ENCODE measurements at regions not wholly inside any gene's neighbourhood (a gene's known extent, or its start where the extent isn't known, plus 50 kb on each side); places are given as distances from the start of the nearest gene placed in this dataset.

- no peaks in the 10 kb centered on the region for H3K36me3 ChIP-seq (ENCODE audit: control insufficient read depth, insufficient read depth, low read length)
- in situ Hi-C loops (cut with MboI; ENCODE audit: low sequenced_read_pairs) = no loop called here
- CTCF ChIA-PET = no interaction called here
- H3K4me1 ChIP-seq (ENCODE audit: control insufficient read depth, insufficient read depth, low read length) = no peaks in the 10 kb centered on the region
- no peak overlapping the region for H3K23ac ChIP-seq (ENCODE audit: low read depth, low read length)
- WGBS, 2 experiments (ENCODE audit: extremely low coverage in 2 of 2, insufficient read length in 1 of 2) = 91% methylated on average over 5 of the region's 29 CpGs; no CpG with 5 or more reads in 1 of the 2 experiments
- peaks cover 9% of the 10 kb centered on the region for H3K9me3 ChIP-seq (ENCODE audit: control insufficient read depth, insufficient read depth, low read length)
- ATAC-seq (ENCODE audit: low read depth) (no peak), DNase-seq (no peak)
- no peak overlapping the region for H2BK15ac ChIP-seq (ENCODE audit: low read depth, low read length)
- TF ChIP-seq CHD1 (IDR thresholded peaks at IDR 0.05; ENCODE audit: low read depth, low read length) = no peak
- no peak for TF ChIP-seq POLR2A (IDR thresholded peaks at IDR 0.05; ENCODE audit: low read depth, low read length)
- no peak for TF ChIP-seq CTCF (conservative IDR thresholded peaks at IDR 0.05; ENCODE audit: low read depth, low read length)
- no peak for TF ChIP-seq NFE2L2 (IDR thresholded peaks at IDR 0.05; ENCODE audit: low read depth, low read length)
- no peak for TF ChIP-seq RCOR1 (IDR thresholded peaks at IDR 0.05; ENCODE audit: insufficient replicate concordance, low read length)
- no peak for TF ChIP-seq ELK1 (IDR thresholded peaks at IDR 0.05; ENCODE audit: borderline replicate concordance, low read depth, low read length)
- TF ChIP-seq RAD21 (IDR thresholded peaks at IDR 0.05; ENCODE audit: low read length) = no peak
- TF ChIP-seq MXI1 (IDR thresholded peaks at IDR 0.05; ENCODE audit: borderline replicate concordance, low read depth, low read length) = no peak
- TF ChIP-seq RFX5 (IDR thresholded peaks at IDR 0.05; ENCODE audit: low read depth, low read length) = no peak
- no peak for TF ChIP-seq BHLHE40 (IDR thresholded peaks at IDR 0.05; ENCODE audit: low read depth, low read length)
- H3K18ac ChIP-seq (ENCODE audit: low read depth, low read length) = no peak overlapping the region
- H4K8ac ChIP-seq (ENCODE audit: low read depth in 2 of 2, low read length in 2 of 2) = no peak overlapping the region
- no peak overlapping the region for H3K4ac ChIP-seq (ENCODE audit: low read depth, low read length)
- no peak overlapping the region for H2AFZ ChIP-seq (replicated peaks; ENCODE audit: low read length, poor library complexity)
- H2BK120ac ChIP-seq (ENCODE audit: low read depth, low read length) = no peak overlapping the region
- no peak overlapping the region for H4K91ac ChIP-seq (ENCODE audit: insufficient read depth, low read depth, low read length)
- no peak overlapping the region for H2BK5ac ChIP-seq (ENCODE audit: low read depth, low read length, poor library complexity, severe bottlenecking)
- H3K4me2 ChIP-seq (ENCODE audit: low read depth, low read length) = no peak overlapping the region
- no peak overlapping the region for H3K9ac ChIP-seq (ENCODE audit: low read depth, low read length)
- POLR2A ChIA-PET (ENCODE audit: unreplicated experiment) = no interaction called here
- H3K27ac ChIP-seq (ENCODE audit: insufficient read depth, low read length) = no peak overlapping the region
- H3K9me1 ChIP-seq (ENCODE audit: insufficient read depth, low read length) = no peaks in the 10 kb centered on the region
- H3K14ac ChIP-seq (replicated peaks; ENCODE audit: low read depth, low read length) = no peak overlapping the region
- no peak overlapping the region for H2AK9ac ChIP-seq (replicated peaks; ENCODE audit: low read depth, low read length, poor library complexity)
- no peak overlapping the region for H2AK5ac ChIP-seq (ENCODE audit: low read depth, low read length)
- no peaks in the 10 kb centered on the region; the same call in 1 of the 2 replicates for H3K27me3 ChIP-seq (ENCODE audit: control insufficient read depth, insufficient read depth, low read length)
- H4K5ac ChIP-seq (ENCODE audit: low read depth, low read length) = no peak overlapping the region
- intact Hi-C loops (cut with micrococcal nuclease) = no loop called here
- no peaks in the 10 kb centered on the region for H4K20me1 ChIP-seq (ENCODE audit: insufficient read depth, low read length)
- dilution Hi-C loops (cut with HindIII; ENCODE audit: low sequenced_read_pairs, unreplicated experiment) = no loop called here
- no peak overlapping the region for H3K56ac ChIP-seq (ENCODE audit: extremely low read depth, insufficient read depth, low read length)
- H3K4me3 ChIP-seq (ENCODE audit: insufficient read depth, low read depth, low read length) = no peak overlapping the region
- no TSS peak for BruUV-seq (replicated peaks)
- no peaks in the 10 kb centered on the region for H3K79me1 ChIP-seq (ENCODE audit: low read depth in 1 of 2, low read length in 2 of 2)
- H2BK20ac ChIP-seq (ENCODE audit: low read depth, low read length) = no peak overlapping the region
These were observed 1250.5 kb downstream of the BRD1 start for GRCh38 chr22:48577014-48577690.

All from IMR-90 (cell line).